MCF 10A (cell line): ENCODE measurements at regions not wholly inside any gene's neighbourhood (a gene's known extent, or its start where the extent isn't known, plus 50 kb on each side); places are given as distances from the start of the nearest gene placed in this dataset.

ENCODE experiments used
- BruUV-seq: library from RNA; stranded (reverse); fragments of 400-500 nt; replicated peaks from 2 replicates; lab custom pipeline; 2021; lab: Mats Ljungman, UMichigan
- CTCF ChIA-PET: fragments of 300-600 bp; sonication (Branson Sonifier 250); formaldehyde crosslinking; extraction: SDS; loops from one replicate; lab custom pipeline; 2021; ENCODE audit warnings: antibody characterized with exemption, inconsistent platforms; lab: Yijun Ruan, JAX
- POLR2A ChIA-PET: fragments of 300-600, 350-650 bp; sonication (Branson Sonifier 250); formaldehyde crosslinking; extraction: SDS; loops from one replicate; lab custom pipeline; 2020; ENCODE audit warnings: antibody characterized with exemption, inconsistent platforms; lab: Yijun Ruan, JAX
- DNase-seq: peaks from one replicate; pipeline ENCODE4 v3.0.0-alpha.2; 2018; ENCODE audit not compliant: unreplicated experiment
- H3K27ac Mint-ChIP-seq: one replicate; pipeline ENCODE4 v1.8.0; 2022; ENCODE audit warnings: mild to moderate bottlenecking, low read depth, mixed read lengths; ENCODE audit not compliant: unreplicated experiment
- H3K27me3 Mint-ChIP-seq: one replicate; pipeline ENCODE4 v1.8.0; 2022; ENCODE audit warnings: mixed read lengths; ENCODE audit not compliant: insufficient read depth, unreplicated experiment
- H3K36me3 Mint-ChIP-seq: one replicate; pipeline ENCODE4 v1.8.0; 2022; ENCODE audit warnings: mild to moderate bottlenecking, moderate library complexity, mixed read lengths; ENCODE audit not compliant: insufficient read depth, unreplicated experiment
- H3K4me1 Mint-ChIP-seq: one replicate; pipeline ENCODE4 v1.8.0; 2022; ENCODE audit warnings: mixed read lengths; ENCODE audit not compliant: insufficient read depth, unreplicated experiment
- H3K4me3 Mint-ChIP-seq: one replicate; pipeline ENCODE4 v1.8.0; 2022; ENCODE audit warnings: mild to moderate bottlenecking, moderate library complexity, mixed read lengths; ENCODE audit not compliant: unreplicated experiment
- H3K9me3 Mint-ChIP-seq: one replicate; pipeline ENCODE4 v1.8.0; 2022; ENCODE audit warnings: mixed read lengths; ENCODE audit not compliant: unreplicated experiment
- intact Hi-C: fragments of 100-400 bp; cut with micrococcal nuclease; formaldehyde crosslinking; loops from 2 replicates; pipeline ENCODE4 v1.14.1; 2022
- TF ChIP-seq, protein P1 (sequence below): fragments of 200-600 bp; IDR thresholded peaks from one replicate; pipeline ENCODE4 v1.8.0; 2022; ENCODE audit warnings: antibody characterized with exemption, mild to moderate bottlenecking; ENCODE audit not compliant: unreplicated experiment

GRCh38 chr1:220374449-220374848 lies 102.2 kb upstream of the RAB3GAP2 start:
- intact Hi-C loops = no loop called here
- TF ChIP-seq, protein P1, sequence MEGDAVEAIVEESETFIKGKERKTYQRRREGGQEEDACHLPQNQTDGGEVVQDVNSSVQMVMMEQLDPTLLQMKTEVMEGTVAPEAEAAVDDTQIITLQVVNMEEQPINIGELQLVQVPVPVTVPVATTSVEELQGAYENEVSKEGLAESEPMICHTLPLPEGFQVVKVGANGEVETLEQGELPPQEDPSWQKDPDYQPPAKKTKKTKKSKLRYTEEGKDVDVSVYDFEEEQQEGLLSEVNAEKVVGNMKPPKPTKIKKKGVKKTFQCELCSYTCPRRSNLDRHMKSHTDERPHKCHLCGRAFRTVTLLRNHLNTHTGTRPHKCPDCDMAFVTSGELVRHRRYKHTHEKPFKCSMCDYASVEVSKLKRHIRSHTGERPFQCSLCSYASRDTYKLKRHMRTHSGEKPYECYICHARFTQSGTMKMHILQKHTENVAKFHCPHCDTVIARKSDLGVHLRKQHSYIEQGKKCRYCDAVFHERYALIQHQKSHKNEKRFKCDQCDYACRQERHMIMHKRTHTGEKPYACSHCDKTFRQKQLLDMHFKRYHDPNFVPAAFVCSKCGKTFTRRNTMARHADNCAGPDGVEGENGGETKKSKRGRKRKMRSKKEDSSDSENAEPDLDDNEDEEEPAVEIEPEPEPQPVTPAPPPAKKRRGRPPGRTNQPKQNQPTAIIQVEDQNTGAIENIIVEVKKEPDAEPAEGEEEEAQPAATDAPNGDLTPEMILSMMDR = no peak
- CTCF ChIA-PET = interaction anchor here (1.0 to 4.5 kb wide), 3 partner anchors 17 to 78 kb away, joined by 5 to 45 read pairs (median 8); no protein-coding TSS in a partner anchor
- BruUV-seq = no TSS peak
- Mint-ChIP-seq H3K9me3 (no peaks in the 10 kb centered on the region), H3K27me3 (no peaks in the 10 kb centered on the region), H3K36me3 (no peaks in the 10 kb centered on the region), H3K4me3 (no peak overlapping the region), H3K4me1 (peaks cover 18% of the 10 kb centered on the region), H3K27ac (no peak overlapping the region)
- no peak for DNase-seq
- POLR2A ChIA-PET = interaction anchor here (0.5 to 1.4 kb wide), 4 partner anchors 9 to 65 kb away, joined by 3 to 7 read pairs (median 4); no protein-coding TSS in a partner anchor

DNA sequence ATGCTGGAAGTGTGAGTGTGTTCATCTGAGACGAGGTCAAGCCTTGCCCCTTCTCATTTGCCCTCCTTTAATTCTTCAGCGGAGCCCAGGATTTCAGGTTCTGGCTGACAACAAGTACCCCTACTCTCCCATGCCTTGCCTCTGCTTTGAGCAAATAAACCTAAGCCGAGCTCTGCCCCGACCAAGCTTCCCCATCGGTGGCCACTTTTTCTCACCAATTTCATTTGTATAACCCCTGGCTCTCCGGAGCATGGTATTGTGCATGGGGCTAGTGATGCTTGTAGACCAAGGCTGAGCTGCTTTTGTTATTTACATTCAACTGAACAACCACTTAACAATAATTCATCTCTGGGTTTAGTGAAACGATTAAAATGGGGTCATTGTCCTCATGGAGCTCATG lies 100.2 kb upstream of the RAB3GAP2 start:
- ChIA-PET CTCF (interaction anchor here (0.6 to 4.5 kb wide), 6 partner anchors 9 to 403 kb away, joined by 3 to 45 read pairs (median 4); no protein-coding TSS in a partner anchor), POLR2A (interaction anchor here (0.9 to 5.1 kb wide), 4 partner anchors 11 to 36 kb away, joined by 3 to 43 read pairs (median 14); no protein-coding TSS in a partner anchor)
- H3K4me3 Mint-ChIP-seq = no peak overlapping the region
- peaks cover 28% of the 10 kb centered on the region for H3K4me1 Mint-ChIP-seq
- H3K27ac Mint-ChIP-seq = no peak overlapping the region
- intact Hi-C loops = no loop called here
- H3K9me3 Mint-ChIP-seq = no peaks in the 10 kb centered on the region
- DNase-seq = no peak
- BruUV-seq = no TSS peak
- no peaks in the 10 kb centered on the region for H3K36me3 Mint-ChIP-seq
- no peaks in the 10 kb centered on the region for H3K27me3 Mint-ChIP-seq
- TF ChIP-seq, protein P1 = no peak

DNA sequence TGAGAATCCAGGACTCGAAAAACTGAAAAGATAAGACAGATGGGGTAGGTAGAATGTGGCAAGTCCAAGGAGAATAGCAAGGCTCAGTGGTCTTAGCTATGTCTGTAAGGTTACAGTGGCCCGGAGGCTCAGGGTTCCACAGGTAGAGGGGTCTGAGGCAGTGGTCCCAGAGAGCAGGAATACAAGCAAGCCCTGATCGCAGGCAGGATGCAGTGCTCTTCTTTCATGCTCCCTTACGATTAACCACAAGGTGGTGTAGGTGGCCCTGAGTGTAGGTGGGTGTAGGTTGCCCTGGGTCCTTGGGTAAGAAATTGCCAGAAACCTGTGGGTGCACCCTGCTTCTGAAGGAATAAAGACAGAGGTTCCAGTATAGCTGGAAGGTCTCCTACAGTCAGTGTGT lies 99.1 kb upstream of the RAB3GAP2 start:
- BruUV-seq = no TSS peak
- Mint-ChIP-seq H3K9me3 (no peaks in the 10 kb centered on the region), H3K36me3 (no peaks in the 10 kb centered on the region), H3K4me3 (no peak overlapping the region), H3K27ac (peak overlapping the region; percentile 65), H3K4me1 (peaks cover 28% of the 10 kb centered on the region), H3K27me3 (no peaks in the 10 kb centered on the region)
- DNase-seq = peak; percentile 54
- intact Hi-C loops = loop anchor here (2.0 kb wide), 2 partner anchors 35 to 157 kb away; partner anchors contain the start of gene MARK1
- CTCF ChIA-PET = interaction anchor here (0.8 to 4.5 kb wide), 4 partner anchors 13 to 73 kb away, joined by 4 to 45 read pairs (median 8); no protein-coding TSS in a partner anchor
- TF ChIP-seq, protein P1 = no peak
- POLR2A ChIA-PET = interaction anchor here (1.4 to 5.1 kb wide), 4 partner anchors 20 to 99 kb away, joined by 5 to 43 read pairs (median 14); partner anchors contain the start of gene RAB3GAP2

GRCh38 chr1:220370041-220370700 lies 97.9 kb upstream of the RAB3GAP2 start:
- BruUV-seq = no TSS peak
- Mint-ChIP-seq H3K36me3 (no peaks in the 10 kb centered on the region), H3K4me3 (peak overlapping the region; percentile 6), H3K27ac (peak overlapping the region; percentile 65), H3K27me3 (no peaks in the 10 kb centered on the region), H3K9me3 (no peaks in the 10 kb centered on the region), H3K4me1 (peaks cover 28% of the 10 kb centered on the region)
- TF ChIP-seq, protein P1 = no peak
- CTCF ChIA-PET = interaction anchor here (0.6 to 4.5 kb wide), 8 partner anchors 33 to 329 kb away, joined by 3 to 45 read pairs (median 4); no protein-coding TSS in a partner anchor
- peak; percentile 98 for DNase-seq
- intact Hi-C loops = loop anchor here (1.0 to 2.0 kb wide), 3 partner anchors 33 to 159 kb away; partner anchors contain the start of gene MARK1
- POLR2A ChIA-PET = interaction anchor here (0.6 to 5.1 kb wide), 19 partner anchors 11 to 161 kb away, joined by 3 to 43 read pairs (median 4); partner anchors contain the start of gene RAB3GAP2
